Smooth muscle cell (in vitro differentiated cells): ENCODE measurements at regions not wholly inside any gene's neighbourhood (a gene's known extent, or its start where the extent isn't known, plus 50 kb on each side); places are given as distances from the start of the nearest gene placed in this dataset.

ENCODE experiments used
- DNase-seq: peaks from one replicate; lab custom pipeline; 2025; ENCODE audit not compliant: unreplicated experiment; lab: John Stamatoyannopoulos, UW
- H2AFZ ChIP-seq: fragments of 200-600 bp; sonication (generic); 2 replicates; pipeline ENCODE4 v1.6.0; 2016; ENCODE audit warnings: antibody characterized with exemption, low read depth, mild to moderate bottlenecking
- H3F3A ChIP-seq: fragments of 200-600 bp; sonication (generic); 2 replicates; pipeline ENCODE4 v1.6.0; 2017; ENCODE audit warnings: antibody characterized with exemption, low read depth
- H3K27ac ChIP-seq: fragments of 200-600 bp; sonication (generic); 2 replicates; pipeline ENCODE4 v1.5.1; 2016; ENCODE audit warnings: low read depth, mild to moderate bottlenecking
- H3K27me3 ChIP-seq: fragments of 200-600 bp; sonication (generic); 2 replicates; pipeline ENCODE4 v1.6.1; 2016; ENCODE audit warnings: low read depth, mild to moderate bottlenecking
- H3K36me3 ChIP-seq: fragments of 200-600 bp; sonication (generic); 2 replicates; pipeline ENCODE4 v1.5.1; 2016; ENCODE audit warnings: low read depth
- H3K4me1 ChIP-seq: fragments of 200-600 bp; sonication (generic); 2 replicates; pipeline ENCODE4 v1.5.1; 2016; ENCODE audit warnings: low read depth
- H3K4me2 ChIP-seq: fragments of 200-600 bp; sonication (generic); 2 replicates; pipeline ENCODE4 v1.6.0; 2016; ENCODE audit warnings: mild to moderate bottlenecking
- H3K4me3 ChIP-seq: fragments of 200-600 bp; sonication (generic); 2 replicates; pipeline ENCODE4 v1.5.1; 2016; ENCODE audit warnings: mild to moderate bottlenecking
- H3K79me2 ChIP-seq: fragments of 200-600 bp; sonication (generic); 2 replicates; pipeline ENCODE4 v1.6.0; 2016; ENCODE audit warnings: low read depth, mild to moderate bottlenecking
- H3K9ac ChIP-seq: fragments of 200-600 bp; sonication (generic); 2 replicates; pipeline ENCODE4 v1.6.0; 2016; ENCODE audit warnings: low read depth
- H3K9me3 ChIP-seq: fragments of 200-600 bp; sonication (generic); replicated peaks from 2 replicates; pipeline ENCODE4 v1.5.1; 2016; ENCODE audit warnings: low read depth
- H4K20me1 ChIP-seq: fragments of 200-600 bp; sonication (generic); 2 replicates; pipeline ENCODE4 v1.6.0; 2016; ENCODE audit warnings: low read depth
- CTCF ChIP-seq: fragments of 200-600 bp; sonication (generic); IDR thresholded peaks from 2 replicates; pipeline ENCODE4 v1.5.1; 2017; ENCODE audit warnings: borderline replicate concordance, mild to moderate bottlenecking, antibody characterized with exemption; ENCODE audit not compliant: insufficient read depth, poor library complexity, severe bottlenecking
- WGBS: methylation state at CpG from one replicate; pipeline ENCODE4 v1.1.7; 2016; ENCODE audit warnings: low lambda C conversion rate; 5-methylcytosine and 5-hydroxymethylcytosine counted together

- no peak for DNase-seq
Observed at GRCh38 chr2:33681364-33681757, 82.3 kb upstream of the FAM98A start.

DNA sequence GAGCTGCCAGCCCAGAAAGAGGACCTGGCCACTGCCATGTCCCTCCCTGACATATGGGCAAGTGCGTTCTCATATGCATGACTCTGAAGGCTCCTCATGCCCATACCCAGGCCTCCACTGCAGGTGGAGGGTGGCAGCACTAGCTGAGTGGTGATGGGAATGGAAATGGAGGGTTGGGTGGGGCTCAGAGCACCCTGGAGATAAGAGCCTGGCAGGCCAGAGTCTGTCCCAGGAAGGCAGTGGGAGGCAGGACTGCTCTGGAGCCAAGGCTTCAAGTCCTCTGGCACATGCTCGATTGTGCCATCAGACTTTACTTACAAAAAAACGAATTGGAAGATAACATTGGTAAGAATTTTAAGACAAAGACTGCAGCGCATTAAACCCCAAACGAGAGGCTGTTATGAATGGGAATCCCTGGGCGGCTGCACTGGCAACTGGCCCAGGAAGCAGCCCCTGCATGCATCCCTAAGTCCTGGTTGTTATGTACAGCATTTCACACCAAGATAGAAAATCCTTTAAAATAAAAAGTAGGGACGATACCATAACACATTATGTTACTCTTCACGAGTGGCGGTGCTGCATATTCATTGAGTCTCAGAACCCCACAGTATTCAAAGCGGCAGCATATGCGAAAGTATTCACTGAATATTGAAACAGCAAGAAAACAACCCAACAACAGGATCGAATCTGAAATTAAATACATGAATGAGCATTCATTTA lies 81.7 kb upstream of the FAM98A start:
- 79% methylated on average over 12 of the region's 12 CpGs for WGBS

More at GRCh38 chr2:33681364-33681757, 82.3 kb upstream of the FAM98A start:
- H2AFZ ChIP-seq = no peak overlapping the region
- H3K79me2 ChIP-seq = no peaks in the 10 kb centered on the region
- H4K20me1 ChIP-seq = no peaks in the 10 kb centered on the region
- H3F3A ChIP-seq = no peaks in the 10 kb centered on the region
- TF ChIP-seq CTCF = peak; percentile 39
- no peak overlapping the region for H3K27ac ChIP-seq
- H3K36me3 ChIP-seq = no peaks in the 10 kb centered on the region
- H3K9ac ChIP-seq = no peak overlapping the region
- H3K4me3 ChIP-seq = no peak overlapping the region
- H3K27me3 ChIP-seq = no peaks in the 10 kb centered on the region
- H3K4me1 ChIP-seq = no peaks in the 10 kb centered on the region
- no peak overlapping the region for H3K4me2 ChIP-seq
- H3K9me3 ChIP-seq = no peaks in the 10 kb centered on the region
- WGBS = 6% methylated on average over 1 of the region's 1 CpG

DNA sequence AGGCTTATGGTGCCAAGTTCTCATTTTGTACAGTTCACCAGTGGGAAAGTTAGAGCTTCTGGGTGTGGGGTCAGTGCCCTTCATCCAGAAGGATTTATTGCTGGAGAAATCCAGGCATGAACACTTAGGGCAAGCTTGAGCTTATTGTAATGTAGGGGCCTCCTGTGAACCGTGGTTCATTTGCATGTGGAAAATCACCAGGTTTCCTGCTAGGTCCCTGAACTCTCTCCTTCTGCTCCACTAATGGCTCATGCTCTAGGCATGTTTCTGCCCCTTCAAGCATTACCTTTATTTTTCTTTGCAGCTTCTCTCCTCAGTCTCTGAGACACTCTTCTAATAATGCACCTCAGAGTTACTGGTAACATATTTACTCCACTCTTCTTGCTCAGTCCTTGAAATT lies 79.3 kb upstream of the FAM98A start:
- Histone ChIP-seq H4K20me1 (no peaks in the 10 kb centered on the region), H3K4me2 (no peak overlapping the region), H3K36me3 (no peaks in the 10 kb centered on the region), H3K79me2 (no peaks in the 10 kb centered on the region), H3K9me3 (no peaks in the 10 kb centered on the region), H2AFZ (no peak overlapping the region), H3K4me3 (no peak overlapping the region), H3F3A (no peaks in the 10 kb centered on the region), H3K27me3 (no peaks in the 10 kb centered on the region), H3K9ac (no peak overlapping the region), H3K27ac (no peak overlapping the region), H3K4me1 (no peaks in the 10 kb centered on the region)
- WGBS = 6% methylated on average over 1 of the region's 1 CpG
- no peak for DNase-seq
- TF ChIP-seq CTCF = no peak

More for the DNA sequence above, 81.7 kb upstream of the FAM98A start:
- Histone ChIP-seq H3K27ac (no peak overlapping the region), H4K20me1 (no peaks in the 10 kb centered on the region), H3K9ac (no peak overlapping the region), H3F3A (no peaks in the 10 kb centered on the region), H3K4me1 (no peaks in the 10 kb centered on the region), H3K9me3 (no peaks in the 10 kb centered on the region), H3K4me3 (no peak overlapping the region), H3K4me2 (no peak overlapping the region), H3K27me3 (no peaks in the 10 kb centered on the region), H3K36me3 (no peaks in the 10 kb centered on the region), H2AFZ (no peak overlapping the region), H3K79me2 (no peaks in the 10 kb centered on the region)
- TF ChIP-seq CTCF = no peak
- no peak for DNase-seq

GRCh38 chr2:33673937-33674336 lies 74.8 kb upstream of the FAM98A start:
- no peak overlapping the region for H3K9ac ChIP-seq
- H3K4me2 ChIP-seq = no peak overlapping the region
- no peaks in the 10 kb centered on the region for H3K4me1 ChIP-seq
- no peaks in the 10 kb centered on the region for H3K36me3 ChIP-seq
- DNase-seq = no peak
- no peaks in the 10 kb centered on the region for H3F3A ChIP-seq
- H2AFZ ChIP-seq = no peak overlapping the region
- H3K4me3 ChIP-seq = no peak overlapping the region
- no peaks in the 10 kb centered on the region for H4K20me1 ChIP-seq
- no peaks in the 10 kb centered on the region for H3K27me3 ChIP-seq
- no peaks in the 10 kb centered on the region for H3K79me2 ChIP-seq
- peak; percentile 59 for TF ChIP-seq CTCF
- WGBS = 67% methylated on average over 2 of the region's 2 CpGs
- no peaks in the 10 kb centered on the region for H3K9me3 ChIP-seq
- H3K27ac ChIP-seq = no peak overlapping the region
